Large intestine (tissue), 3 donors: ENCODE measurements at regions not wholly inside any gene's neighbourhood (a gene's known extent, or its start where the extent isn't known, plus 50 kb on each side); places are given as distances from the start of the nearest gene placed in this dataset.

Experiments
- DNase-seq, 2 donors: peaks; one replicate each; pipeline versions ENCODE4 v3.0.0 to v3.0.0-alpha.2; 2013
- H3K27ac ChIP-seq: one replicate; pipeline ENCODE4 v1.5.1; 2013; ENCODE audit warnings: low read length
- H3K27me3 ChIP-seq: 2 replicates; pipeline ENCODE4 v1.6.1; 2013; ENCODE audit warnings: low read length; ENCODE audit not compliant: control insufficient read depth, insufficient read depth
- H3K36me3 ChIP-seq: 2 replicates; pipeline ENCODE4 v1.6.1; 2013; ENCODE audit warnings: low read length; ENCODE audit not compliant: control insufficient read depth, insufficient read depth
- H3K4me1 ChIP-seq: one replicate; pipeline ENCODE4 v1.6.1; 2013; ENCODE audit warnings: low read length; ENCODE audit not compliant: control insufficient read depth, insufficient read depth
- H3K4me3 ChIP-seq: one replicate; pipeline ENCODE4 v1.5.1; 2013; ENCODE audit warnings: low read length
- H3K9me3 ChIP-seq: one replicate; pipeline ENCODE4 v1.6.1; 2013; ENCODE audit warnings: mild to moderate bottlenecking, low read depth, low read length, moderate library complexity; ENCODE audit not compliant: control insufficient read depth
- WGBS: methylation state at CpG from one replicate; pipeline ENCODE4 v1.1.5; 2013; ENCODE audit warnings: low lambda C conversion rate; ENCODE audit not compliant: insufficient coverage; 5-methylcytosine and 5-hydroxymethylcytosine counted together

GRCh38 chr7:106982415-106982814, 62.1 kb upstream of the PRKAR2B start:
- Histone ChIP-seq H3K9me3 (no peaks in the 10 kb centered on the region), H3K4me3 (no peak overlapping the region), H3K36me3 (no peaks in the 10 kb centered on the region), H3K4me1 (no peaks in the 10 kb centered on the region), H3K27me3 (peaks cover 3% of the 10 kb centered on the region), H3K27ac (no peak overlapping the region)
- WGBS, result 50% methylated on average over 3 of the region's 7 CpGs
- DNase-seq, result no peak

GRCh38 chr7:106984034-106984433, 60.5 kb upstream of the PRKAR2B start:
- WGBS, result no CpG with 5 or more reads among the region's 5 CpGs
- no peaks in the 10 kb centered on the region for H3K4me1 ChIP-seq
- H3K4me3 ChIP-seq, result no peak overlapping the region
- H3K9me3 ChIP-seq, result no peaks in the 10 kb centered on the region
- no peaks in the 10 kb centered on the region for H3K36me3 ChIP-seq
- no peak overlapping the region for H3K27ac ChIP-seq
- H3K27me3 ChIP-seq, result peaks cover 3% of the 10 kb centered on the region
- no peak for DNase-seq

- H3K27ac ChIP-seq, result no peak overlapping the region
- no peak overlapping the region for H3K4me3 ChIP-seq
- DNase-seq, result no peak
- H3K4me1 ChIP-seq, result no peaks in the 10 kb centered on the region
- H3K36me3 ChIP-seq, result no peaks in the 10 kb centered on the region
- H3K27me3 ChIP-seq, result no peaks in the 10 kb centered on the region
- no peaks in the 10 kb centered on the region for H3K9me3 ChIP-seq
These were observed 58.0 kb upstream of the PRKAR2B start for GRCh38 chr7:106986450-106986977.

- H3K27me3 ChIP-seq, result no peaks in the 10 kb centered on the region
- DNase-seq, result peak; percentile 67 to 68
- 33% methylated on average over 1 of the region's 3 CpGs for WGBS
- H3K9me3 ChIP-seq, result no peaks in the 10 kb centered on the region
- no peak overlapping the region for H3K4me3 ChIP-seq
- H3K27ac ChIP-seq, result no peak overlapping the region
- no peaks in the 10 kb centered on the region for H3K4me1 ChIP-seq
- H3K36me3 ChIP-seq, result no peaks in the 10 kb centered on the region
These were observed 56.7 kb upstream of the PRKAR2B start for GRCh38 chr7:106987777-106988176.

GRCh38 chr7:106992511-106992910, 52.0 kb upstream of the PRKAR2B start:
- Histone ChIP-seq H3K4me1 (no peaks in the 10 kb centered on the region), H3K36me3 (no peaks in the 10 kb centered on the region), H3K9me3 (no peaks in the 10 kb centered on the region), H3K4me3 (no peak overlapping the region), H3K27me3 (no peaks in the 10 kb centered on the region), H3K27ac (no peak overlapping the region)
- 83% methylated on average over 1 of the region's 3 CpGs for WGBS
- DNase-seq, result no peak
